Lower leg skin (tissue), 4 donors: ENCODE measurements at regions not wholly inside any gene's neighbourhood (a gene's known extent, or its start where the extent isn't known, plus 50 kb on each side); places are given as distances from the start of the nearest gene placed in this dataset.

Experiments used
- DNase-seq, 2 donors: peaks; one replicate each; pipeline ENCODE4 v3.0.0-alpha.2; 2019; ENCODE audit warnings: low spot score in 2 of 2
- H3K4me3 ChIP-seq: fragments of 200-600 bp; sonication (generic); 2 replicates; pipeline ENCODE4 v1.5.1; 2017; ENCODE audit warnings: mild to moderate bottlenecking, low read depth; ENCODE audit not compliant: poor library complexity, severe bottlenecking
- POLR2A ChIP-seq, 2 donors: fragments of 450-650 bp; IDR thresholded peaks; one replicate each; pipeline ENCODE4 v1.6.1; 2016 to 2017; ENCODE audit warnings: antibody characterized with exemption in 2 of 2, mild to moderate bottlenecking in 1 of 2, moderate library complexity in 1 of 2
- WGBS, 2 donors: methylation state at CpG; one replicate each; pipeline ENCODE4 v1.1.5; 2018; 5-methylcytosine and 5-hydroxymethylcytosine counted together
- intact Hi-C: fragments of 100-400 bp; cut with DNase I; formaldehyde crosslinking; loops from one replicate; pipeline ENCODE4 v1.15.0; 2023; ENCODE audit warnings: low total_unique reads
- TF ChIP-seq, protein P1 (sequence below), 3 donors: fragments of 450-650 bp; IDR thresholded peaks; one replicate each; pipeline ENCODE4 v1.5.1; 2016; ENCODE audit warnings: antibody characterized with exemption in 3 of 3, mild to moderate bottlenecking in 3 of 3, moderate library complexity in 2 of 3

DNA sequence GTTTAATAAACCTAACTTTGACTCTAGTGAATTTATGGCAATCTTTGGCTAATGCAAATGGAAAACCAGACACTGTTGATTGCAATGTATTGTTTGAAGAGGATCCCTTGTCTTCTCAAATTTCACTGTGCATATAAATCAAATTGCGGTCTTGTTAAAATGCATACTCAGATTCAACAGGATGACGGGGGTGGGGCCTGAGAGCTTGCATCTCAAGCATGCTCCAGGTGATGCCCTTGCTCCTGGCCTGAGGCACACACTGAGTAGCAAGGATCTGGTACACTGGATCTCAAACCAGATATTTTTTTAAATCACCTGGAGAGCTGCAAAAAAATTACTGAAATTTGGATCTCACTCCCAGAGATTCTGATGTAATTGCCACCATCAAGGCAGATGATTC lies 463.7 kb downstream of the DNAH5 start:
- 53 to 74% methylated on average over 2 of the region's 2 CpGs for WGBS, 2 donors
- intact Hi-C loops: no loop called here
- DNase-seq: no peak

DNA sequence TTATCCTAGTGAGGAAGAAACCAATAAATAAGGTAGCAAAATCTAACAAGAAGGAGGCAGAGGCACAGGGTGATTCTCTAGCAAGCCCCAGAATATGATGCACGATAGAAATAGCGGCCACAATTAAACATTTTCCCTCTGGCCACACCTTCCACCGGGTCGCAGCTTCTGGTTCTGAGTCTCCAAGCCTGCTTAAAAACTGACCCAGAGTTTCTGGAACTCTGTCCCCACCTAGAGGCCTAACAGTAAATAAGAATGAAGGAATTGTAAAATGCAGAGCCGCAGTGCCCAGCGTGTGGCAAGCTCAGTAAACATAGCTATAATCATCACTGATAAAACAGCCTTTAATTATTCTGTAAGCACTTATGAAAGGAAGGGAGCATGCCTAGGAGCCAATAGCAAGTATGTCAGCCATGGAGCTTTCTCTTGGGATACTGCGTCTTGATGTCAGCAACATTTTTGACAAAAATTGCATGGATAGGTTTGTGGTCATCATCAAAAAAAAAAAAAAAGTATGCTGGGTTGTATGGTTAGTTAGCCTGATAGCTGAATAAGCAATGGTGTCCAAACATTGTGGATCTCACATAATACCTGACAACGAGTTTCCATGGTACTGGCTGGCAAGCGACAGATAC lies 465.5 kb downstream of the DNAH5 start:
- TF ChIP-seq POLR2A (IDR thresholded peaks at IDR 0.05): no peak
- TF ChIP-seq, protein P1, sequence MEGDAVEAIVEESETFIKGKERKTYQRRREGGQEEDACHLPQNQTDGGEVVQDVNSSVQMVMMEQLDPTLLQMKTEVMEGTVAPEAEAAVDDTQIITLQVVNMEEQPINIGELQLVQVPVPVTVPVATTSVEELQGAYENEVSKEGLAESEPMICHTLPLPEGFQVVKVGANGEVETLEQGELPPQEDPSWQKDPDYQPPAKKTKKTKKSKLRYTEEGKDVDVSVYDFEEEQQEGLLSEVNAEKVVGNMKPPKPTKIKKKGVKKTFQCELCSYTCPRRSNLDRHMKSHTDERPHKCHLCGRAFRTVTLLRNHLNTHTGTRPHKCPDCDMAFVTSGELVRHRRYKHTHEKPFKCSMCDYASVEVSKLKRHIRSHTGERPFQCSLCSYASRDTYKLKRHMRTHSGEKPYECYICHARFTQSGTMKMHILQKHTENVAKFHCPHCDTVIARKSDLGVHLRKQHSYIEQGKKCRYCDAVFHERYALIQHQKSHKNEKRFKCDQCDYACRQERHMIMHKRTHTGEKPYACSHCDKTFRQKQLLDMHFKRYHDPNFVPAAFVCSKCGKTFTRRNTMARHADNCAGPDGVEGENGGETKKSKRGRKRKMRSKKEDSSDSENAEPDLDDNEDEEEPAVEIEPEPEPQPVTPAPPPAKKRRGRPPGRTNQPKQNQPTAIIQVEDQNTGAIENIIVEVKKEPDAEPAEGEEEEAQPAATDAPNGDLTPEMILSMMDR (IDR thresholded peaks at IDR 0.05): no peak
- H3K4me3 ChIP-seq: no peak overlapping the region
- intact Hi-C loops: no loop called here
- no peak for DNase-seq
- 35% methylated on average over 9 of the region's 9 CpGs for WGBS, 2 donors

More for the DNA sequence above, 463.7 kb downstream of the DNAH5 start:
- H3K4me3 ChIP-seq: no peak overlapping the region
- TF ChIP-seq POLR2A (IDR thresholded peaks at IDR 0.05): no peak
- TF ChIP-seq, protein P1 (IDR thresholded peaks at IDR 0.05): no peak

DNA sequence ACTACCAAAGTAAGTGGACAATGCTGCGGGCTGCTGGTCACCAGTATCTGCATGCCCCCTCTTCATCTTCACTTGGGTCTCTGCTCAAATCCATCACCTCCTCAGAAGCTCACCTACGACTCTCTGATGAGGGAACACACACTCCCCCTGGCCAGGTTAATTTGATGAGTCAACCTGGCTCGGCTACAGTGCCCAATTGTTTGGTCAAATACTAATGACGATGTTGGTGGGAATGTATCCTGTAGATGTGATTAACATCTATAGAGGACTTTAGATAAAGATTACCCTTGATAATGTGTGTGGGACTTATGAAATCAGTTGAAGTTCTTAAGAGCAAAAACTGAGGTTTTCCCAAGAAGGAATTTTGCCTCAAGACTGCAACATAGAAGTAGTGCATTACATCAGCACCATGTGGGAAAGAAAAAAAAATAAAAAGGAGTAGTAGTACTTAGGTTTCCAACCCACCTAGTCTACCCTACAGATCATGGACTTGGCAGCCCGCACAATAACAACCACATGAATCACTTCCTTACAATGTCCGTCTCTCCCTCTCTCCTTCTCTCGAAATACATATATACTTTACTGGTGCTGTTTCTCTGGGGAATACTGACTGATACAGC lies 467.3 kb downstream of the DNAH5 start:
- TF ChIP-seq, protein P1 (IDR thresholded peaks at IDR 0.05): no peak
- TF ChIP-seq POLR2A (IDR thresholded peaks at IDR 0.05): no peak
- 63 to 69% methylated on average over 7 of the region's 7 CpGs for WGBS, 2 donors
- DNase-seq: no peak
- intact Hi-C loops: no loop called here
- no peak overlapping the region for H3K4me3 ChIP-seq

DNA sequence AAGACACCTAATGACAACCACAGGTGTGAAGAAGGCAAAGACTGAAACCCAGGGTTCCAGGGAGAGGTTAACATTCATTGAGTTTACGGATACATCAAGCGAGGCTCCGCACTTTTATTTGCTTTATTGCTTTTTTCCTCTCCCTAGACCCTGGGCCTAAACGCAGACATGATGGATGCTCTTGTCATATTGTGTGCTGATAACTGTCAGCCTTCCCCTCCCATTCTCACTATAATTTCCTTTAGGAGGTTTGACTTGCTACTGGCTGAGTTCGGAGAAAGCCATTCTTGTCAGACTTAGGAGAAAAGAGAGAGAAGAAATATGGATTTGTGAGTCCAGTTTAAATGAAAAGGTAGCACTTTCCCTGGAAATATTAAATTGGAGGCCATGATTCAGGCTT lies 471.6 kb downstream of the DNAH5 start:
- intact Hi-C loops: no loop called here
- no peak overlapping the region for H3K4me3 ChIP-seq
- DNase-seq: no peak
- WGBS, 2 donors: 72 to 74% methylated on average over 5 of the region's 5 CpGs
- TF ChIP-seq POLR2A (IDR thresholded peaks at IDR 0.05): no peak
- TF ChIP-seq, protein P1 (IDR thresholded peaks at IDR 0.05): no peak

DNA sequence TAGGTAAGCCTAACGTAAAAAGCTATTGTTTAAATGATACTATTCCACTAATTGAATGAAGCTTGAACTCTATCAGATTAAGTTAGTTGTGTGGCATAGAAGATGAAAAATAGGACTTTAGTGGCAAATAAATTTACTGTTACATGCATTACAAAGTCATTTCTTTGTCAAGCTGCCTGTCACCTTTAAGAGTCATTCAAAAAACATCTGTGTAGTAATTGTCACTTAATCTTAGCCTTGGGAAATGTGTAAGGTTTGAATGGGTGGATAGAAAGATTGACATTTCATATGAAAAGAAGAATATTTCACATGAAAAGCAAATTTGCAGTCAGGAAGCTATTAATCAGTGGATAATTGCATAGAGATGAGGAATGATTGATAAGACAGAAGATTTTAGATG lies 473.5 kb downstream of the DNAH5 start:
- intact Hi-C loops: no loop called here
- WGBS, 2 donors: 57 to 65% methylated on average over 1 of the region's 1 CpG
- TF ChIP-seq, protein P1 (IDR thresholded peaks at IDR 0.05): no peak
- no peak for TF ChIP-seq POLR2A (IDR thresholded peaks at IDR 0.05)
- no peak overlapping the region for H3K4me3 ChIP-seq
- no peak for DNase-seq

DNA sequence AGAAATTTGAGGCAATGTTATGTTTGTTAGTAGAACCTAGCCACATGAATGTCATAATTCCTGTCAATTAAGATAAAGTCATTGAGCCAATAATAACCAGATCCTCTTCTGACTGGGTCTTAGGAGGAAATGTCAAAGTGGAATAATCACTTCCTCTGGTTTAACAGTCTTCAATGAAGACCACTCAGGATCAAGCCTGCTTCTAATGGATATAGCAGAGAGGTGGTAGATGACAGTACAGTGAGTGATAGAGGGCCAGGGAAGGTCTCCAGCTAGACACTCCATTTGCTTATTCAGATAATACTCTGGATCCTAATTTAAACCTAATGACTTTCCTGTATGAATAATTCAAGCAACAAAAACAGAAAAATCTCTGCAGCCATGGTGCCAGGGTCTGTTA lies 474.2 kb downstream of the DNAH5 start:
- TF ChIP-seq, protein P1 (IDR thresholded peaks at IDR 0.05): no peak
- no peak for TF ChIP-seq POLR2A (IDR thresholded peaks at IDR 0.05)
- no peak for DNase-seq
- intact Hi-C loops: no loop called here
- no peak overlapping the region for H3K4me3 ChIP-seq
